ENCODE measurements at regions not wholly inside any gene's neighbourhood (a gene's known extent, or its start where the extent isn't known, plus 50 kb on each side); places are given as distances from the start of the nearest gene placed in this dataset.

- H3K4me3 ChIP-seq (ENCODE audit: low read length): no peak overlapping the region
- no peak for DNase-seq (ENCODE audit: low read depth)
- TF ChIP-seq, protein P1, sequence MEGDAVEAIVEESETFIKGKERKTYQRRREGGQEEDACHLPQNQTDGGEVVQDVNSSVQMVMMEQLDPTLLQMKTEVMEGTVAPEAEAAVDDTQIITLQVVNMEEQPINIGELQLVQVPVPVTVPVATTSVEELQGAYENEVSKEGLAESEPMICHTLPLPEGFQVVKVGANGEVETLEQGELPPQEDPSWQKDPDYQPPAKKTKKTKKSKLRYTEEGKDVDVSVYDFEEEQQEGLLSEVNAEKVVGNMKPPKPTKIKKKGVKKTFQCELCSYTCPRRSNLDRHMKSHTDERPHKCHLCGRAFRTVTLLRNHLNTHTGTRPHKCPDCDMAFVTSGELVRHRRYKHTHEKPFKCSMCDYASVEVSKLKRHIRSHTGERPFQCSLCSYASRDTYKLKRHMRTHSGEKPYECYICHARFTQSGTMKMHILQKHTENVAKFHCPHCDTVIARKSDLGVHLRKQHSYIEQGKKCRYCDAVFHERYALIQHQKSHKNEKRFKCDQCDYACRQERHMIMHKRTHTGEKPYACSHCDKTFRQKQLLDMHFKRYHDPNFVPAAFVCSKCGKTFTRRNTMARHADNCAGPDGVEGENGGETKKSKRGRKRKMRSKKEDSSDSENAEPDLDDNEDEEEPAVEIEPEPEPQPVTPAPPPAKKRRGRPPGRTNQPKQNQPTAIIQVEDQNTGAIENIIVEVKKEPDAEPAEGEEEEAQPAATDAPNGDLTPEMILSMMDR (conservative IDR thresholded peaks at IDR 0.05; ENCODE audit: low read length): no peak
These were observed 60.7 kb upstream of the PFKP start for GRCh38 chr10:3006607-3007006.

GRCh38 chr10:3006093-3006492, 61.3 kb upstream of the PFKP start:
- no peak for DNase-seq (ENCODE audit: low read depth)
- TF ChIP-seq, protein P1 (conservative IDR thresholded peaks at IDR 0.05; ENCODE audit: low read length): no peak

GRCh38 chr10:3002304-3002703, 65.0 kb upstream of the PFKP start:
- TF ChIP-seq, protein P1 (conservative IDR thresholded peaks at IDR 0.05; ENCODE audit: low read length): no peak
- no peak for DNase-seq (ENCODE audit: low read depth)
- no peak overlapping the region for H3K4me3 ChIP-seq (ENCODE audit: low read length)

More at GRCh38 chr10:3006093-3006492, 61.3 kb upstream of the PFKP start:
- H3K4me3 ChIP-seq (ENCODE audit: low read length): no peak overlapping the region

GRCh38 chr10:3000048-3000447, 67.3 kb upstream of the PFKP start:
- DNase-seq (ENCODE audit: low read depth): no peak
- no peak overlapping the region for H3K4me3 ChIP-seq (ENCODE audit: low read length)
- TF ChIP-seq, protein P1 (conservative IDR thresholded peaks at IDR 0.05; ENCODE audit: low read length): no peak

DNA sequence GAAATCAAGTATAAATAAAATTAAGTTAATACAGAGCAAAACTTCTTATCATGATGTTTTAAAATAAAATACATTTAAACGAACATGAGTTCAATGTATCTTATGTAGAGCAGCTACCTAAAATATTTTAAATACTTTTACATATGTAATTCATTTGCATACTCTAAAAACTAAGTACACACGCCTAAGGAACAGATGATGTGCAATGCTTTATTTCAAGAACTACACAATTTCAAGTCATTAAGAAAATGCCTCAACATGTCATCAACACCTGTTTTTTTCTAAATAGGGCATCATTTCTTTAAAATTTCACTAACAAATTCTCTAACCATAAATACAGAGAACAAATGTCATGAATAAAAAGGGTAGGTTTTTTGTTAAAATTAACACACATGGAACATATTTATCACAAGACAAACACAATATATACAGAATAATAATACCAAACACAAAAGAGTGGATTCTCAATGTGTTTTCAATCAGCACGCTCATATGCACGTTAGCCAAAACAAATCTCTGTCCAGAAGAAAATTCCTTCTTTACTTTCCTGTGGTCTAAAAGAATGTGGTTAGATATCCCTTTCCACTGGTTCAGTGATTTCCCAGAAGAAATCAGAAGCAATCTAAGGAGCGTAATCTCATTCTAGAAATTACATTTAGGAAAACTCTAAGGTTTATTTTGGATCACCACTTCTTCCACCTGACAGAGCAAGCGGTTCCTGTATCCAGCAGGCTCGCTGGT, 73.0 kb upstream of the PFKP start:
- TF ChIP-seq, protein P1 (conservative IDR thresholded peaks at IDR 0.05; ENCODE audit: low read length): no peak
- no peak overlapping the region for H3K4me3 ChIP-seq (ENCODE audit: low read length)
- DNase-seq (ENCODE audit: low read depth): peak; percentile 78

GRCh38 chr10:2993636-2994035, 73.7 kb upstream of the PFKP start:
- TF ChIP-seq, protein P1 (conservative IDR thresholded peaks at IDR 0.05; ENCODE audit: low read length): no peak
- H3K4me3 ChIP-seq (ENCODE audit: low read length): no peak overlapping the region
- DNase-seq (ENCODE audit: low read depth): no peak

Data from AG10803 (cell line).